HCT116 (cell line): ENCODE measurements at regions not wholly inside any gene's neighbourhood (a gene's known extent, or its start where the extent isn't known, plus 50 kb on each side); places are given as distances from the start of the nearest gene placed in this dataset.
"Not testable (repeated sequence)": the region's sequence is repeated elsewhere in the genome, so short reads cannot be mapped to it uniquely, and the experiment has no call there.

Source experiments
- EZH2 ChIP-seq: fragments of 200-600 bp; sonication (generic); IDR thresholded peaks from 2 replicates; pipeline ENCODE4 v1.6.1; 2017; ENCODE audit warnings: antibody characterized with exemption, mixed run types
- EZH2phosphoT487 ChIP-seq: fragments of 200-600 bp; IDR thresholded peaks from 2 replicates; pipeline ENCODE4 v1.6.1; 2018; ENCODE audit warnings: antibody characterized with exemption, borderline replicate concordance
- POLR2A ChIP-seq: IDR thresholded peaks from 2 replicates; pipeline ENCODE4 v1.7.0; 2011; ENCODE audit warnings: borderline replicate concordance; ENCODE audit not compliant: insufficient read depth, insufficient read length; ENCODE audit errors: extremely low read depth
- RAD21 ChIP-seq: IDR thresholded peaks from 2 replicates; pipeline ENCODE4 v1.6.1; 2012; ENCODE audit warnings: low read depth, mild to moderate bottlenecking
- ZFX ChIP-seq: fragments of 450-650 bp; IDR thresholded peaks from 2 replicates; pipeline ENCODE4 v1.6.1; 2017
- TF ChIP-seq, protein P1 (sequence below), 3 experiments: fragments of 200-600 bp in 1 of 3; sonication (generic) in 1 of 3; IDR thresholded peaks in 2 of 3; conservative IDR thresholded peaks in 1 of 3; 2 replicates each; pipeline ENCODE4 v1.5.1; 2012 to 2017; ENCODE audit warnings: low read depth in 2 of 3, low read length in 2 of 3, antibody characterized with exemption in 1 of 3, borderline replicate concordance in 1 of 3, control low read depth in 1 of 3, mild to moderate bottlenecking in 1 of 3, mixed read lengths in 1 of 3, mixed run types in 1 of 3, moderate library complexity in 1 of 3; ENCODE audit not compliant: insufficient read depth in 1 of 3
- TF ChIP-seq, protein P2 (sequence below): IDR thresholded peaks from 2 replicates; pipeline ENCODE4 v1.6.1; 2011; ENCODE audit warnings: mild to moderate bottlenecking, low read length, moderate library complexity; ENCODE audit not compliant: insufficient replicate concordance; ENCODE audit errors: extremely low read depth
- TF ChIP-seq, protein P3 (sequence below): IDR thresholded peaks from 2 replicates; pipeline ENCODE4 v1.6.1; 2012

DNA sequence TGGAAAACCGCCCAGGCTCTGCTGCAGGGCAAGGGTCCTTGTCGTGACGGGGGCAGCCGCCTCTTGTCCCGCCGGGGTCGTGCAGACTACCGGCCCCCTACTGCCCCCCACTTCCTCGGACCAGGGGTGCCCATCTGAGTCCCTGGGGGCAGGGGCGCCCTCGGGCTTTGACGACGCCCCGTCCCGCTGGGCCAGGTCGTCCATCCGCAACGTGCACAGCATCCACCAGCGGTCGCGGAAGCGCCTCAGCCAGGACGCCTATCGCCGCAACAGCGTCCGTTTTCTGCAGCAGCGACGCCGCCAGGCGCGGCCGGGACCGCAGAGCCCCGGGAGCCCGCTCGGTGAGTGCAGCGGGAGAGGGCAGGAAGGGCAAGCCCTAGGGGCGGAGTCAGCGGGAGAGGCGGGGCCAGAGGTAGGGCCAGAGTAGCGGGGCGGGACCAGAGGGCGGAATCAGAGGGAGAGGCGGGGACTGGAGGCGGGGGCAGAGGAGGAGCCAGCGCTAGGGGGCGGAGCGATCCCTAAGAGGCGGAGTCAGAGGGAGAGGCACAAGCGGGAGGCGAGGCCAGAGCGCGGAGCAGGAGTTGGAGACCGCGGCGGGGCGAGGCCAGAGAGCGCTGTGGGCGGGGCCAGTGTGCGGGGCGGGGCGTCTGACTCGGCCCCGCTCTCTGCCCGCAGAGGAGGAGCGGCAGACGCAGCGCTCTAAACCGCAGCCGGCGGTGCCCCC, 73.5 kb downstream of the NSUN5 start:
- TF ChIP-seq RAD21, POLR2A, EZH2, ZFX, EZH2phosphoT487: not testable (repeated sequence)
- TF ChIP-seq, protein P1, sequence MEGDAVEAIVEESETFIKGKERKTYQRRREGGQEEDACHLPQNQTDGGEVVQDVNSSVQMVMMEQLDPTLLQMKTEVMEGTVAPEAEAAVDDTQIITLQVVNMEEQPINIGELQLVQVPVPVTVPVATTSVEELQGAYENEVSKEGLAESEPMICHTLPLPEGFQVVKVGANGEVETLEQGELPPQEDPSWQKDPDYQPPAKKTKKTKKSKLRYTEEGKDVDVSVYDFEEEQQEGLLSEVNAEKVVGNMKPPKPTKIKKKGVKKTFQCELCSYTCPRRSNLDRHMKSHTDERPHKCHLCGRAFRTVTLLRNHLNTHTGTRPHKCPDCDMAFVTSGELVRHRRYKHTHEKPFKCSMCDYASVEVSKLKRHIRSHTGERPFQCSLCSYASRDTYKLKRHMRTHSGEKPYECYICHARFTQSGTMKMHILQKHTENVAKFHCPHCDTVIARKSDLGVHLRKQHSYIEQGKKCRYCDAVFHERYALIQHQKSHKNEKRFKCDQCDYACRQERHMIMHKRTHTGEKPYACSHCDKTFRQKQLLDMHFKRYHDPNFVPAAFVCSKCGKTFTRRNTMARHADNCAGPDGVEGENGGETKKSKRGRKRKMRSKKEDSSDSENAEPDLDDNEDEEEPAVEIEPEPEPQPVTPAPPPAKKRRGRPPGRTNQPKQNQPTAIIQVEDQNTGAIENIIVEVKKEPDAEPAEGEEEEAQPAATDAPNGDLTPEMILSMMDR (IDR thresholded peaks at IDR 0.05 in 2 of 3, conservative IDR thresholded peaks at IDR 0.05 in 1 of 3; ENCODE audit: borderline replicate concordance in 1 of 3, insufficient read depth in 1 of 3, low read depth in 2 of 3, low read length in 2 of 3): not testable (repeated sequence)
- TF ChIP-seq, protein P2, sequence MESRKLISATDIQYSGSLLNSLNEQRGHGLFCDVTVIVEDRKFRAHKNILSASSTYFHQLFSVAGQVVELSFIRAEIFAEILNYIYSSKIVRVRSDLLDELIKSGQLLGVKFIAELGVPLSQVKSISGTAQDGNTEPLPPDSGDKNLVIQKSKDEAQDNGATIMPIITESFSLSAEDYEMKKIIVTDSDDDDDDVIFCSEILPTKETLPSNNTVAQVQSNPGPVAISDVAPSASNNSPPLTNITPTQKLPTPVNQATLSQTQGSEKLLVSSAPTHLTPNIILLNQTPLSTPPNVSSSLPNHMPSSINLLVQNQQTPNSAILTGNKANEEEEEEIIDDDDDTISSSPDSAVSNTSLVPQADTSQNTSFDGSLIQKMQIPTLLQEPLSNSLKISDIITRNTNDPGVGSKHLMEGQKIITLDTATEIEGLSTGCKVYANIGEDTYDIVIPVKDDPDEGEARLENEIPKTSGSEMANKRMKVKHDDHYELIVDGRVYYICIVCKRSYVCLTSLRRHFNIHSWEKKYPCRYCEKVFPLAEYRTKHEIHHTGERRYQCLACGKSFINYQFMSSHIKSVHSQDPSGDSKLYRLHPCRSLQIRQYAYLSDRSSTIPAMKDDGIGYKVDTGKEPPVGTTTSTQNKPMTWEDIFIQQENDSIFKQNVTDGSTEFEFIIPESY: not testable (repeated sequence)
- TF ChIP-seq, protein P3, sequence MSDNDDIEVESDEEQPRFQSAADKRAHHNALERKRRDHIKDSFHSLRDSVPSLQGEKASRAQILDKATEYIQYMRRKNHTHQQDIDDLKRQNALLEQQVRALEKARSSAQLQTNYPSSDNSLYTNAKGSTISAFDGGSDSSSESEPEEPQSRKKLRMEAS: not testable (repeated sequence)
